ENCODE measurements at regions not wholly inside any gene's neighbourhood (a gene's known extent, or its start where the extent isn't known, plus 50 kb on each side); places are given as distances from the start of the nearest gene placed in this dataset.

GRCh38 chr9:29397148-29397547 lies 1823.9 kb upstream of the C9orf72 start:
- Histone ChIP-seq H3K4me3 (no peak overlapping the region), H3K79me2 (ENCODE audit: low read depth) (no peaks in the 10 kb centered on the region), H3K9me3 (ENCODE audit: insufficient read depth, low read depth) (no peaks in the 10 kb centered on the region), H2AFZ (no peak overlapping the region), H4K20me1 (ENCODE audit: insufficient read depth) (no peaks in the 10 kb centered on the region), H3K4me1 (replicated peaks; ENCODE audit: insufficient read depth) (no peaks in the 10 kb centered on the region), H3K4me2 (no peak overlapping the region), H3K27me3 (ENCODE audit: insufficient read depth, low read depth) (no peaks in the 10 kb centered on the region), H3K27ac (no peak overlapping the region), H3K9me2 (ENCODE audit: insufficient read depth) (no peaks in the 10 kb centered on the region), H3F3A (ENCODE audit: insufficient read depth, low read depth) (no peaks in the 10 kb centered on the region), H3K36me3 (ENCODE audit: low read depth) (no peaks in the 10 kb centered on the region)
- no TSS peak for BruUV-seq (replicated peaks)
- no peak for DNase-seq
- intact Hi-C loops (cut with micrococcal nuclease; ENCODE audit: unreplicated experiment): no loop called here
- ChIA-PET POLR2A (ENCODE audit: unreplicated experiment) (no interaction called here), CTCF (no interaction called here)
- TF ChIP-seq EZH2 (IDR thresholded peaks at IDR 0.05; ENCODE audit: low read depth) (no peak), CTCF (conservative IDR thresholded peaks at IDR 0.05) (no peak)

GRCh38 chr9:29416204-29416603 lies 1842.9 kb upstream of the C9orf72 start:
- no peak overlapping the region for H2AFZ ChIP-seq
- no peaks in the 10 kb centered on the region for H3K9me3 ChIP-seq (ENCODE audit: insufficient read depth, low read depth)
- intact Hi-C loops (cut with micrococcal nuclease; ENCODE audit: unreplicated experiment): no loop called here
- H3F3A ChIP-seq (ENCODE audit: insufficient read depth, low read depth): no peaks in the 10 kb centered on the region
- H3K9me2 ChIP-seq (ENCODE audit: insufficient read depth): no peaks in the 10 kb centered on the region
- no peaks in the 10 kb centered on the region for H3K79me2 ChIP-seq (ENCODE audit: low read depth)
- TF ChIP-seq CTCF (conservative IDR thresholded peaks at IDR 0.05): no peak
- TF ChIP-seq EZH2 (IDR thresholded peaks at IDR 0.05; ENCODE audit: low read depth): no peak
- ChIA-PET CTCF (no interaction called here), POLR2A (ENCODE audit: unreplicated experiment) (no interaction called here)
- no peak overlapping the region for H3K27ac ChIP-seq
- H3K4me3 ChIP-seq: no peak overlapping the region
- DNase-seq: no peak
- H3K27me3 ChIP-seq (ENCODE audit: insufficient read depth, low read depth): no peaks in the 10 kb centered on the region
- H4K20me1 ChIP-seq (ENCODE audit: insufficient read depth): no peaks in the 10 kb centered on the region
- H3K4me1 ChIP-seq (replicated peaks; ENCODE audit: insufficient read depth): no peaks in the 10 kb centered on the region
- BruUV-seq (replicated peaks): no TSS peak
- H3K36me3 ChIP-seq (ENCODE audit: low read depth): no peaks in the 10 kb centered on the region
- no peak overlapping the region for H3K4me2 ChIP-seq

GRCh38 chr9:29422438-29422837 lies 1849.2 kb upstream of the C9orf72 start:
- intact Hi-C loops (cut with micrococcal nuclease; ENCODE audit: unreplicated experiment): no loop called here
- POLR2A ChIA-PET (ENCODE audit: unreplicated experiment): no interaction called here

More at GRCh38 chr9:29422438-29422837, 1849.2 kb upstream of the C9orf72 start:
- Histone ChIP-seq H3K4me1 (replicated peaks; ENCODE audit: insufficient read depth) (no peaks in the 10 kb centered on the region), H3K9me3 (ENCODE audit: insufficient read depth, low read depth) (no peaks in the 10 kb centered on the region), H3K4me3 (no peak overlapping the region), H3K9me2 (ENCODE audit: insufficient read depth) (no peaks in the 10 kb centered on the region), H3K36me3 (ENCODE audit: low read depth) (no peaks in the 10 kb centered on the region), H3F3A (ENCODE audit: insufficient read depth, low read depth) (no peaks in the 10 kb centered on the region), H4K20me1 (ENCODE audit: insufficient read depth) (no peaks in the 10 kb centered on the region), H3K79me2 (ENCODE audit: low read depth) (no peaks in the 10 kb centered on the region), H2AFZ (no peak overlapping the region), H3K4me2 (no peak overlapping the region), H3K27ac (no peak overlapping the region), H3K27me3 (ENCODE audit: insufficient read depth, low read depth) (no peaks in the 10 kb centered on the region)
- CTCF ChIA-PET: no interaction called here
- DNase-seq: no peak
- TF ChIP-seq CTCF (conservative IDR thresholded peaks at IDR 0.05) (no peak), EZH2 (IDR thresholded peaks at IDR 0.05; ENCODE audit: low read depth) (no peak)
- no TSS peak for BruUV-seq (replicated peaks)

Data from PC-9 (cell line).